H1 (cell line): ENCODE measurements at regions not wholly inside any gene's neighbourhood (a gene's known extent, or its start where the extent isn't known, plus 50 kb on each side); places are given as distances from the start of the nearest gene placed in this dataset.

ENCODE experiments used
- BACH1 ChIP-seq: IDR thresholded peaks from 2 replicates; pipeline ENCODE4 v1.6.1; 2012; ENCODE audit warnings: low read length, improper control_type of control experiment
- CREB1 ChIP-seq: IDR thresholded peaks from 2 replicates; pipeline ENCODE4 v1.6.1; 2012; ENCODE audit warnings: inconsistent platforms
- EZH2 ChIP-seq: fragments of 200-600 bp; sonication (generic); IDR thresholded peaks from 2 replicates; pipeline ENCODE4 v1.7.1; 2012; ENCODE audit warnings: low read depth, mild to moderate bottlenecking, moderate library complexity, low read length, inconsistent platforms; ENCODE audit not compliant: severe bottlenecking
- KDM5A ChIP-seq: fragments of 200-600 bp; IDR thresholded peaks from 2 replicates; pipeline ENCODE4 v1.7.1; 2012; ENCODE audit warnings: mild to moderate bottlenecking, low read length, inconsistent platforms, mixed read lengths
- MAFK ChIP-seq: IDR thresholded peaks from 2 replicates; pipeline ENCODE4 v1.6.1; 2012; ENCODE audit warnings: low read depth, mild to moderate bottlenecking, improper control_type of control experiment, low read length
- SIN3A ChIP-seq, 2 experiments: IDR thresholded peaks in 1 of 2; conservative IDR thresholded peaks in 1 of 2; 2 replicates each; pipeline ENCODE4 v1.6.1; 2011 to 2012; ENCODE audit warnings: low read length in 2 of 2, improper control_type of control experiment in 1 of 2, low read depth in 1 of 2, mild to moderate bottlenecking in 1 of 2
- SIX5 ChIP-seq: IDR thresholded peaks from 2 replicates; pipeline ENCODE4 v1.6.1; 2011; ENCODE audit warnings: mild to moderate bottlenecking, low read depth, low read length
- SP1 ChIP-seq: IDR thresholded peaks from 2 replicates; pipeline ENCODE4 v1.6.1; 2011; ENCODE audit warnings: low read depth, low read length
- TF ChIP-seq, protein P1 (sequence below), 3 experiments: IDR thresholded peaks; 1 replicate in 2 of 3; 2 replicates in 1 of 3; pipeline versions ENCODE4 v1.5.1 to v1.6.1; 2011; ENCODE audit warnings: low read length in 3 of 3, mild to moderate bottlenecking in 3 of 3, inconsistent platforms in 2 of 3, low read depth in 1 of 3, moderate library complexity in 1 of 3; ENCODE audit not compliant: insufficient read depth in 1 of 3; ENCODE audit errors: control extremely low read depth in 1 of 3

DNA sequence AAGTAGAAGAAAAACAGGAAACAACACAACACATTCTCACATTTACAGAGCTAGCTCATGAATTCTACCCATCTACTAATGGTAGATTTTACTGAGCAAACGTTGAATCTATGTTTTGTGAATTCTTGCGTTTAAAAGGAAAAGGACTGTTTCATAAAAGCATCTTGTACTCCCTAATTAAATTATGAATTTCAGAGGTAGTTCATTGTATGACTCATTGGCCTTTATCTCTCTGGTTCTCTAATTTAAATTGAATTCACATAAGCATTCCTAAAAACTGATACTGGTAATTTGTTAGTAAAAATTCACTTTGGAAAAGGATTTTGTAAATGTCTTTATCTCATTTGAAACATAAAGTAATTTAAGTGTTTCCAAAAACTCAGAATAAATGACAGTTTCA is 687.3 kb downstream of the BRINP3 start:
- no peak for TF ChIP-seq SP1
- TF ChIP-seq, protein P1, sequence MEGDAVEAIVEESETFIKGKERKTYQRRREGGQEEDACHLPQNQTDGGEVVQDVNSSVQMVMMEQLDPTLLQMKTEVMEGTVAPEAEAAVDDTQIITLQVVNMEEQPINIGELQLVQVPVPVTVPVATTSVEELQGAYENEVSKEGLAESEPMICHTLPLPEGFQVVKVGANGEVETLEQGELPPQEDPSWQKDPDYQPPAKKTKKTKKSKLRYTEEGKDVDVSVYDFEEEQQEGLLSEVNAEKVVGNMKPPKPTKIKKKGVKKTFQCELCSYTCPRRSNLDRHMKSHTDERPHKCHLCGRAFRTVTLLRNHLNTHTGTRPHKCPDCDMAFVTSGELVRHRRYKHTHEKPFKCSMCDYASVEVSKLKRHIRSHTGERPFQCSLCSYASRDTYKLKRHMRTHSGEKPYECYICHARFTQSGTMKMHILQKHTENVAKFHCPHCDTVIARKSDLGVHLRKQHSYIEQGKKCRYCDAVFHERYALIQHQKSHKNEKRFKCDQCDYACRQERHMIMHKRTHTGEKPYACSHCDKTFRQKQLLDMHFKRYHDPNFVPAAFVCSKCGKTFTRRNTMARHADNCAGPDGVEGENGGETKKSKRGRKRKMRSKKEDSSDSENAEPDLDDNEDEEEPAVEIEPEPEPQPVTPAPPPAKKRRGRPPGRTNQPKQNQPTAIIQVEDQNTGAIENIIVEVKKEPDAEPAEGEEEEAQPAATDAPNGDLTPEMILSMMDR (IDR thresholded peaks at IDR 0.05; ENCODE audit: control extremely low read depth in 1 of 3, insufficient read depth in 1 of 3, low read depth in 1 of 3, low read length in 3 of 3), result no peak
- TF ChIP-seq SIN3A (conservative IDR thresholded peaks at IDR 0.05 in 1 of 2, IDR thresholded peaks at IDR 0.05 in 1 of 2; ENCODE audit: low read depth in 1 of 2, low read length in 2 of 2), result no peak
- no peak for TF ChIP-seq EZH2
- no peak for TF ChIP-seq CREB1
- TF ChIP-seq KDM5A, result no peak
- no peak for TF ChIP-seq BACH1
- no peak for TF ChIP-seq MAFK
- no peak for TF ChIP-seq SIX5
